ENCODE measurements at regions not wholly inside any gene's neighbourhood (a gene's known extent, or its start where the extent isn't known, plus 50 kb on each side); places are given as distances from the start of the nearest gene placed in this dataset.

- Mint-ChIP-seq H3K4me1 (ENCODE audit: low read depth in 2 of 2) (no peaks in the 10 kb centered on the region), H3K9me3 (no peaks in the 10 kb centered on the region), H3K27me3 (peaks cover 0 to 9% of the 10 kb centered on the region in 2 donors), H3K4me3 (no peak overlapping the region), H3K27ac (no peak overlapping the region), H3K36me3 (ENCODE audit: insufficient read depth) (no peaks in the 10 kb centered on the region)
- no peak for ATAC-seq (replicated peaks)
- DNase-seq, result no peak
Measured at GRCh38 chr7:17524746-17525145, 226.3 kb downstream of the AHR start.

GRCh38 chr7:17526621-17527020 is 228.2 kb downstream of the AHR start:
- no peak overlapping the region for H3K4me3 Mint-ChIP-seq
- no peaks in the 10 kb centered on the region for H3K9me3 Mint-ChIP-seq
- no peaks in the 10 kb centered on the region for H3K36me3 Mint-ChIP-seq (ENCODE audit: insufficient read depth)
- DNase-seq, result no peak
- H3K27me3 Mint-ChIP-seq, result peaks cover 0 to 9% of the 10 kb centered on the region in 2 donors
- H3K27ac Mint-ChIP-seq, result no peak overlapping the region
- H3K4me1 Mint-ChIP-seq (ENCODE audit: low read depth in 2 of 2), result no peaks in the 10 kb centered on the region
- ATAC-seq (replicated peaks), result no peak

GRCh38 chr7:17528636-17529035 is 230.2 kb downstream of the AHR start:
- Mint-ChIP-seq H3K4me1 (ENCODE audit: low read depth in 2 of 2) (no peaks in the 10 kb centered on the region), H3K4me3 (no peak overlapping the region), H3K27me3 (peaks cover 5 to 19% of the 10 kb centered on the region in 2 donors), H3K36me3 (ENCODE audit: insufficient read depth) (no peaks in the 10 kb centered on the region), H3K27ac (no peak overlapping the region), H3K9me3 (no peaks in the 10 kb centered on the region)
- ATAC-seq (replicated peaks) (no peak), DNase-seq (no peak)

GRCh38 chr7:17530244-17530643 is 231.8 kb downstream of the AHR start:
- Mint-ChIP-seq H3K27ac (no peak overlapping the region), H3K27me3 (peaks cover 7 to 23% of the 10 kb centered on the region in 2 donors), H3K36me3 (ENCODE audit: insufficient read depth) (no peaks in the 10 kb centered on the region), H3K4me1 (ENCODE audit: low read depth in 2 of 2) (no peaks in the 10 kb centered on the region), H3K4me3 (no peak overlapping the region), H3K9me3 (no peaks in the 10 kb centered on the region)
- ATAC-seq (replicated peaks), result no peak
- DNase-seq, result no peak

- Mint-ChIP-seq H3K4me1 (ENCODE audit: low read depth in 2 of 2) (no peaks in the 10 kb centered on the region), H3K9me3 (no peaks in the 10 kb centered on the region), H3K4me3 (no peak overlapping the region), H3K36me3 (ENCODE audit: insufficient read depth) (no peaks in the 10 kb centered on the region), H3K27ac (no peak overlapping the region), H3K27me3 (peaks cover 7 to 23% of the 10 kb centered on the region in 2 donors)
- no peak for ATAC-seq (replicated peaks)
- no peak for DNase-seq
Measured at GRCh38 chr7:17530741-17531421, 232.4 kb downstream of the AHR start.

GRCh38 chr7:17532861-17533404 is 234.5 kb downstream of the AHR start:
- DNase-seq (no peak), ATAC-seq (replicated peaks) (no peak)
- Mint-ChIP-seq H3K27ac (no peak overlapping the region), H3K27me3 (peaks cover 7 to 23% of the 10 kb centered on the region in 2 donors), H3K9me3 (no peaks in the 10 kb centered on the region), H3K36me3 (ENCODE audit: insufficient read depth) (no peaks in the 10 kb centered on the region), H3K4me3 (no peak overlapping the region), H3K4me1 (ENCODE audit: low read depth in 2 of 2) (no peaks in the 10 kb centered on the region)

GRCh38 chr7:17534348-17534747 is 235.9 kb downstream of the AHR start:
- H3K9me3 Mint-ChIP-seq, result no peaks in the 10 kb centered on the region
- H3K4me1 Mint-ChIP-seq (ENCODE audit: low read depth in 2 of 2), result no peaks in the 10 kb centered on the region
- H3K27ac Mint-ChIP-seq, result no peak overlapping the region
- DNase-seq (no peak), ATAC-seq (replicated peaks) (no peak)
- no peak overlapping the region for H3K4me3 Mint-ChIP-seq
- no peaks in the 10 kb centered on the region for H3K36me3 Mint-ChIP-seq (ENCODE audit: insufficient read depth)
- H3K27me3 Mint-ChIP-seq, result peaks cover 7 to 15% of the 10 kb centered on the region in 2 donors

GRCh38 chr7:17535776-17536175 is 237.3 kb downstream of the AHR start:
- Mint-ChIP-seq H3K36me3 (ENCODE audit: insufficient read depth) (no peaks in the 10 kb centered on the region), H3K9me3 (no peaks in the 10 kb centered on the region), H3K4me3 (no peak overlapping the region), H3K4me1 (ENCODE audit: low read depth in 2 of 2) (no peaks in the 10 kb centered on the region), H3K27me3 (peaks cover 7 to 14% of the 10 kb centered on the region in 2 donors), H3K27ac (no peak overlapping the region)
- no peak for DNase-seq
- ATAC-seq (replicated peaks), result no peak

- H3K4me1 Mint-ChIP-seq (ENCODE audit: low read depth in 2 of 2), result no peaks in the 10 kb centered on the region
- H3K9me3 Mint-ChIP-seq, result no peaks in the 10 kb centered on the region
- ATAC-seq (replicated peaks) (no peak), DNase-seq (no peak)
- H3K27ac Mint-ChIP-seq, result no peak overlapping the region
- peaks cover 15 to 26% of the 10 kb centered on the region in 2 donors for H3K27me3 Mint-ChIP-seq
- H3K4me3 Mint-ChIP-seq, result no peak overlapping the region
- H3K36me3 Mint-ChIP-seq (ENCODE audit: insufficient read depth), result no peaks in the 10 kb centered on the region
Measured at GRCh38 chr7:17544401-17544800, 245.9 kb downstream of the AHR start.

- no peak for DNase-seq
- no peaks in the 10 kb centered on the region for H3K9me3 Mint-ChIP-seq
- no peak overlapping the region for H3K27ac Mint-ChIP-seq
- no peaks in the 10 kb centered on the region for H3K36me3 Mint-ChIP-seq (ENCODE audit: insufficient read depth)
- H3K27me3 Mint-ChIP-seq, result peaks cover 15 to 26% of the 10 kb centered on the region in 2 donors
- H3K4me1 Mint-ChIP-seq (ENCODE audit: low read depth in 2 of 2), result no peaks in the 10 kb centered on the region
- H3K4me3 Mint-ChIP-seq, result no peak overlapping the region
- no peak for ATAC-seq (replicated peaks)
Measured at GRCh38 chr7:17545348-17545747, 246.9 kb downstream of the AHR start.

GRCh38 chr7:17546189-17546588 is 247.7 kb downstream of the AHR start:
- H3K27ac Mint-ChIP-seq, result no peak overlapping the region
- H3K4me1 Mint-ChIP-seq (ENCODE audit: low read depth in 2 of 2), result no peaks in the 10 kb centered on the region
- H3K36me3 Mint-ChIP-seq (ENCODE audit: insufficient read depth), result no peaks in the 10 kb centered on the region
- no peak overlapping the region for H3K4me3 Mint-ChIP-seq
- ATAC-seq (replicated peaks) (no peak), DNase-seq (no peak)
- no peaks in the 10 kb centered on the region for H3K9me3 Mint-ChIP-seq
- H3K27me3 Mint-ChIP-seq, result peaks cover 15 to 26% of the 10 kb centered on the region in 2 donors

- H3K27me3 Mint-ChIP-seq, result peaks cover 15 to 26% of the 10 kb centered on the region in 2 donors
- no peak overlapping the region for H3K27ac Mint-ChIP-seq
- H3K4me1 Mint-ChIP-seq (ENCODE audit: low read depth in 2 of 2), result no peaks in the 10 kb centered on the region
- DNase-seq (no peak), ATAC-seq (replicated peaks) (no peak)
- H3K36me3 Mint-ChIP-seq (ENCODE audit: insufficient read depth), result no peaks in the 10 kb centered on the region
- H3K9me3 Mint-ChIP-seq, result no peaks in the 10 kb centered on the region
- H3K4me3 Mint-ChIP-seq, result no peak overlapping the region
Measured at GRCh38 chr7:17546592-17546991, 248.1 kb downstream of the AHR start.

GRCh38 chr7:17548014-17548653 is 249.7 kb downstream of the AHR start:
- Mint-ChIP-seq H3K27ac (no peak overlapping the region), H3K27me3 (peaks cover 15 to 26% of the 10 kb centered on the region in 2 donors), H3K4me1 (ENCODE audit: low read depth in 2 of 2) (no peaks in the 10 kb centered on the region), H3K36me3 (ENCODE audit: insufficient read depth) (no peaks in the 10 kb centered on the region), H3K4me3 (no peak overlapping the region), H3K9me3 (no peaks in the 10 kb centered on the region)
- ATAC-seq (replicated peaks) (no peak), DNase-seq (no peak)

- Mint-ChIP-seq H3K27me3 (peaks cover 15 to 24% of the 10 kb centered on the region in 2 donors), H3K27ac (no peak overlapping the region), H3K4me3 (no peak overlapping the region), H3K4me1 (ENCODE audit: low read depth in 2 of 2) (no peaks in the 10 kb centered on the region), H3K9me3 (no peaks in the 10 kb centered on the region), H3K36me3 (ENCODE audit: insufficient read depth) (no peaks in the 10 kb centered on the region)
- DNase-seq, result no peak
- no peak for ATAC-seq (replicated peaks)
Measured at GRCh38 chr7:17549406-17549805, 251.0 kb downstream of the AHR start.

All from effector memory CD8-positive, alpha-beta T cell (primary cell).